Chondrocyte (in vitro differentiated cells): ENCODE measurements at regions not wholly inside any gene's neighbourhood (a gene's known extent, or its start where the extent isn't known, plus 50 kb on each side); places are given as distances from the start of the nearest gene placed in this dataset.
"Not testable (repeated sequence)": the region's sequence is repeated elsewhere in the genome, so short reads cannot be mapped to it uniquely, and the experiment has no call there.

Experiments used
- DNase-seq: peaks from one replicate; pipeline ENCODE4 v3.0.0; 2021; ENCODE audit warnings: mixed read lengths, low spot score
- H3K27ac Mint-ChIP-seq: one replicate; pipeline ENCODE4 v1.8.0; 2021; ENCODE audit warnings: mild to moderate bottlenecking, moderate library complexity, mixed read lengths; ENCODE audit not compliant: unreplicated experiment
- H3K27me3 Mint-ChIP-seq: 2 replicates; pipeline ENCODE4 v1.8.0; 2021; ENCODE audit warnings: low read depth, mixed read lengths
- H3K36me3 Mint-ChIP-seq: 2 replicates; pipeline ENCODE4 v1.8.0; 2021; ENCODE audit warnings: low read depth, mixed read lengths
- H3K4me1 Mint-ChIP-seq: 2 replicates; pipeline ENCODE4 v1.8.0; 2021; ENCODE audit warnings: low read depth, mild to moderate bottlenecking, mixed read lengths
- H3K4me3 Mint-ChIP-seq: one replicate; pipeline ENCODE4 v1.8.0; 2021; ENCODE audit warnings: mild to moderate bottlenecking, moderate library complexity, mixed read lengths; ENCODE audit not compliant: unreplicated experiment
- H3K9me3 Mint-ChIP-seq: 2 replicates; pipeline ENCODE4 v1.8.0; 2021; ENCODE audit warnings: low read depth, mixed read lengths
- TF ChIP-seq, protein P1 (sequence below): fragments of 200-600 bp; sonication (generic); IDR thresholded peaks from 2 replicates; pipeline ENCODE4 v1.5.0; 2021; ENCODE audit warnings: antibody characterized with exemption, mild to moderate bottlenecking, moderate library complexity

DNA sequence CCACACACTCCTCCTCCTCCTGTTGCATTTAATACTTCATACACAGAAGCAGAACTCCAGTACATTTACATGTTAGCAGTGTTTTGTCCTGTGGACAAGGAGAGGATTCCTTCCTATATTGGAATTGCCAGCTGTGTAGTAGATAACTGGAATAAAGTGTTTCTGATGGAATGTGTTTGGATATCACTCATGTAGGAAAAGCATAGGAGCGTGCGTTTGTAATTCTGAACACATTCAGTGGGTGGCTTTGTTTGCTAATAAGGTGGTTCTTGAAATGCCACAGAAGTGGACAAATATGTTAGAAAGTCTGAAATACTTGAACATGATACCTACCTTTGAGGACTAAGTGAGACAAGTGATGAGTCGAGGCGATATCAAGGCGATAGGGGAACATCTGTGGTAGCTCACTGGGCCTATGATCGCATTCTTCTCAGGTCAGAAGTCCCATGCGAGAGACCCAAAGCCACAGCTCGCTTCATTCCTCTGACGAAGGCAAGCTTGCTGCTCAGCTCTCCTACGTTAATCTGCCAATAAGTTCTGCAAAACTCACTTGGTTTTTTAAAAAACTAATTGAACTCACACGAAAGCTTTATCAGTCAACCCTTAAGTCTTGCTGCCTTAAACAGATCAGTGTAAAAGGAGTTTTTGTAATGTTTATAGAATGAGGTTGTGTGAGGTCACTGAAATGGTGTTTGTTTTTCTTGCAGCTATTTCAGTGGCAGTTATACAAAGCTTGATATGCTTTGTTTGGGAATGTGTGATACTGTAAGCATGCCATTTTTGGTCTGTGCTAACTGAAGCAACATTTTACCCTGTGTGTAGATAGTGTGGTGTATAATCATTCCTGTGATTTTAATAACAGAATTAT lies 159.9 kb downstream of the SOX4 start:
- Mint-ChIP-seq H3K4me1 (peaks cover 27% of the 10 kb centered on the region), H3K27ac (no peak overlapping the region), H3K4me3 (no peak overlapping the region), H3K36me3 (no peaks in the 10 kb centered on the region), H3K27me3 (no peaks in the 10 kb centered on the region), H3K9me3 (no peaks in the 10 kb centered on the region)
- no peak for DNase-seq
- TF ChIP-seq, protein P1, sequence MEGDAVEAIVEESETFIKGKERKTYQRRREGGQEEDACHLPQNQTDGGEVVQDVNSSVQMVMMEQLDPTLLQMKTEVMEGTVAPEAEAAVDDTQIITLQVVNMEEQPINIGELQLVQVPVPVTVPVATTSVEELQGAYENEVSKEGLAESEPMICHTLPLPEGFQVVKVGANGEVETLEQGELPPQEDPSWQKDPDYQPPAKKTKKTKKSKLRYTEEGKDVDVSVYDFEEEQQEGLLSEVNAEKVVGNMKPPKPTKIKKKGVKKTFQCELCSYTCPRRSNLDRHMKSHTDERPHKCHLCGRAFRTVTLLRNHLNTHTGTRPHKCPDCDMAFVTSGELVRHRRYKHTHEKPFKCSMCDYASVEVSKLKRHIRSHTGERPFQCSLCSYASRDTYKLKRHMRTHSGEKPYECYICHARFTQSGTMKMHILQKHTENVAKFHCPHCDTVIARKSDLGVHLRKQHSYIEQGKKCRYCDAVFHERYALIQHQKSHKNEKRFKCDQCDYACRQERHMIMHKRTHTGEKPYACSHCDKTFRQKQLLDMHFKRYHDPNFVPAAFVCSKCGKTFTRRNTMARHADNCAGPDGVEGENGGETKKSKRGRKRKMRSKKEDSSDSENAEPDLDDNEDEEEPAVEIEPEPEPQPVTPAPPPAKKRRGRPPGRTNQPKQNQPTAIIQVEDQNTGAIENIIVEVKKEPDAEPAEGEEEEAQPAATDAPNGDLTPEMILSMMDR = no peak

DNA sequence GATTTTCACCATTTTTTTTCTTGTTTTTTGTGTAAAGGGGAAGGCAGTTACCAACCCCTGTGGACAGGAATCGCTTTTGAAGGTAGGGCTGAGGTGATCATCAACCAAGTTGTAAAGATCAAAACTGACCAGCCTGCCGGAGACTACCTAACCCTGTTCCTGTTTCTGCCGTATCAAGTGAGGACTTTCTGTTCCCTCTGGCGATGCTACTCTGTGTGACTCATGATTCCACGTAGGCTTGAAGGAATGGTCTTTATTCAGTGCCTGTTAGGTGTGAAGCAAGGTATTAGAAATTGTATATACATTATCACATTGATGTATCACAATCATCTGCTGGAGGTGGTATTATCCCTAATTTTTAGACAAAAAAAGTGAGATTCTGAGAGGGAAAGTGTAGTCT lies 161.3 kb downstream of the SOX4 start:
- TF ChIP-seq, protein P1 = no peak
- no peak overlapping the region for H3K4me3 Mint-ChIP-seq
- H3K36me3 Mint-ChIP-seq = no peaks in the 10 kb centered on the region
- no peaks in the 10 kb centered on the region for H3K27me3 Mint-ChIP-seq
- no peak overlapping the region for H3K27ac Mint-ChIP-seq
- peaks cover 25% of the 10 kb centered on the region for H3K4me1 Mint-ChIP-seq
- H3K9me3 Mint-ChIP-seq = no peaks in the 10 kb centered on the region
- no peak for DNase-seq

DNA sequence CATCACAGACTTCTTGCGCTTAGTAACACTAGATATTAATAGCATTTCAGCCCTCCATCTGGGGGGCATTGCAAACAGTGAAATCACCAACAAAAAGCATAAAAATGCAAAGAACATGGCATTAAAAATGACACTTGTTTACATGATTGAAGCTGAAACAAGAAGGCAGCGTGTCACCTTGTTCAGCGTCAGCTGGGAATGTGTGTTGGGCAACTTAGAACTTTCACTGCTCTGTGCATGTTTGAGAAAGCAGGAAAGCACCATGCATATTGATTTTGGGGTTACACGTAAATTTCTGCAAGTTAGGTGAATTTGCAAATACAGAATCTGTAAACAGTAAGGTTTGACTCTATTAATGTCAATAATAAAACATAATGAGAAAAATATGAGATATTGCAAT lies 162.9 kb downstream of the SOX4 start:
- TF ChIP-seq, protein P1 = no peak
- Mint-ChIP-seq H3K36me3 (no peaks in the 10 kb centered on the region), H3K4me1 (peaks cover 25% of the 10 kb centered on the region), H3K27me3 (no peaks in the 10 kb centered on the region), H3K9me3 (no peaks in the 10 kb centered on the region), H3K27ac (no peak overlapping the region), H3K4me3 (no peak overlapping the region)
- no peak for DNase-seq

DNA sequence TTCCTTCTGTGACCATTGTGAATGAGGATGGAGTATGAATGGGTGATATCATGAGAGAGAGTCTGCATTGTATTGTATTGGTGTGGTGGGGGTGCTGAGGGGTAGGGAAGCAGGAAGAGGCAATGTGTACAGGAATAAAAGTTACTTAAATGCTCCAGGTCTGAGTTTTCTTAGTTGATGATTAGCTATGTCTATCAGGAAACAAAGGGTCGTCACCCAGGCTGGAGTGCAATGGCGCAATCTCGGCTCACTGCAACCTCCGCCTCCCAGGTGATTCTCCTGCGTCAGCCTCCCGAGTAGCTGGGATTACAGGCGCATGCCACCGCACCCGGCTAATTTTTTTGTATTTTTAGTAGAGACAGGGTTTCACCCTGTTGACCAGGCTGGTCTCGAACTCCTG lies 163.8 kb downstream of the SOX4 start:
- H3K27me3 Mint-ChIP-seq, H3K9me3 Mint-ChIP-seq, H3K4me3 Mint-ChIP-seq, DNase-seq, H3K36me3 Mint-ChIP-seq, H3K27ac Mint-ChIP-seq: not testable (repeated sequence)
- peaks cover 23% of the 10 kb centered on the region for H3K4me1 Mint-ChIP-seq

DNA sequence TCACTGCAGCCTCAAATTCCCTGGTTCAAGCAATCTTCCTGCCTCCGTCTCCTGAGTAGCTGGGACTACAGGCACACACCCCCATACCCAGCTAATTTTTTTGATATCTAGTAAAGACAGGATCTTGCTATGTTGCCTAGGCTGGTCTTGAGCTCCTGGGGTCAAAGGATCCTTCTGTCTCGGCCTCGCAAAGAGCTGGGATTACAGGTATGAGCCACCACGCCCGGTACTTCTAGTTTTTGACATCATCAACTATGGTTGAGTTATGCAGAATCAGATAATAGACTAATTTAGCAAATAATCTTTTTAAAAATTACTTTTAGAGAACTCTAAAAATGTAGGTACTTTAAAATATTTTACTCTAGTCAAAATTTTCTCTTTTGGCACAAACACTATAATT lies 166.2 kb downstream of the SOX4 start:
- Mint-ChIP-seq H3K27me3 (no peaks in the 10 kb centered on the region), H3K27ac (no peak overlapping the region), H3K9me3 (no peaks in the 10 kb centered on the region), H3K4me1 (peaks cover 6% of the 10 kb centered on the region), H3K4me3 (no peak overlapping the region), H3K36me3 (peaks cover 2% of the 10 kb centered on the region)
- TF ChIP-seq, protein P1 = no peak
- DNase-seq = no peak

DNA sequence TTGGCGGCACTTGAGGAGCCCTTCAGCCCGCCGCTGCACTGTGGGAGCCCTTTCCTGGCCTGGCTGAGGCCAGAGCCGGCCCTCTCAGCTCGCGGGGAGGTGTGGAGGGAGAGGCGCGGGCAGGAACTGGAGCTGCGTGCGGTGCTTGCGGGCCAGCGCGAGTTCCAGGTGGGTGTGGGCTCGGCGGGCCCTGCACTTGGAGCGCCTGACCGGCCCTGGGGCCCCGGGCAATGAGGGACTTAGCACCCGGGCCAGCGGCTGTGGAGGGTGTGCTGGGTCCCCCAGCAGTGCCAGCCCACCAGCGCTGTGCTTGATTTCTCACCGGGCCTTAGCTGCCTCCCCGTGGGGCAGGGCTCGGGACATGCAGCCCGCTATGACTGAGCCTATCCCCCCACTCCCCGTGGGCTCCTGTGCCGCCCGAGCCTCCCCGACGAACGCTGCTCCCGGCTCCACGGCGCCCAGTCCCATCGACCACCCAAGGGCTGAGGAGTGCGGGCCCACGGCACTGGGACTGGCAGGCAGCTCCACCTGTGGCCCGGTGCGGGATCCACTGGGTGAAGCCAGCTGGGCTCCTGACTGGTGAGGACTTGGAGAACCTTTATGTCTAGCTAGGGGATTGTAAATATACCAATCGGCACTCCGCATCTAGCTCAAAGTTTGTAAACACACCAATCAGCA lies 167.6 kb downstream of the SOX4 start:
- H3K9me3 Mint-ChIP-seq, H3K36me3 Mint-ChIP-seq, H3K4me3 Mint-ChIP-seq, H3K27me3 Mint-ChIP-seq, H3K4me1 Mint-ChIP-seq, H3K27ac Mint-ChIP-seq: not testable (repeated sequence)
- DNase-seq = peak; percentile 92
